ENCODE measurements at regions not wholly inside any gene's neighbourhood (a gene's known extent, or its start where the extent isn't known, plus 50 kb on each side); places are given as distances from the start of the nearest gene placed in this dataset.
"Not testable (repeated sequence)": the region's sequence is repeated elsewhere in the genome, so short reads cannot be mapped to it uniquely, and the experiment has no call there.

GRCh38 chr6:154923199-154923869 lies 71.8 kb upstream of the TIAM2 start:
- no peak for DNase-seq

GRCh38 chr6:154925130-154925529 lies 70.0 kb upstream of the TIAM2 start:
- DNase-seq, result no peak

DNA sequence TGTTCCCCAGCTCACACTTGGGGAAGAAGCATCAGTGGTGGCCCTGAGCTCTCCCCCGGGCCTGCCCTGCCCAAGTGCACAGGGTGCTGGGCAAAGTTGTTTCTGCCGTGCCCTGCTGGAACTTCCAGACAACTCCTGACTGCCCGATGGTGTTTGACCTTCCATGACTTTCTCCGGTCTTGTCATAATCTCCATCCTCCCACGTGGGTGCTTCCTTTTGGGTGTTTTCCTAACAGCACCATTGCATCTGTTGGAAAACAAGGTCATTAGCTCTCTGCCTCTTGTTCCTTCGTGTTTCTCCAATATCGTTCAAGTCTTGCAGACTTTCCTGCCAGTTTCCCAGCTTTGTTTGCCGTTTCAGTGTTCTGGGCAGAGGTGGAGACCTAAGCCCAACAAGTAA lies 68.7 kb upstream of the TIAM2 start:
- no peak for DNase-seq

DNA sequence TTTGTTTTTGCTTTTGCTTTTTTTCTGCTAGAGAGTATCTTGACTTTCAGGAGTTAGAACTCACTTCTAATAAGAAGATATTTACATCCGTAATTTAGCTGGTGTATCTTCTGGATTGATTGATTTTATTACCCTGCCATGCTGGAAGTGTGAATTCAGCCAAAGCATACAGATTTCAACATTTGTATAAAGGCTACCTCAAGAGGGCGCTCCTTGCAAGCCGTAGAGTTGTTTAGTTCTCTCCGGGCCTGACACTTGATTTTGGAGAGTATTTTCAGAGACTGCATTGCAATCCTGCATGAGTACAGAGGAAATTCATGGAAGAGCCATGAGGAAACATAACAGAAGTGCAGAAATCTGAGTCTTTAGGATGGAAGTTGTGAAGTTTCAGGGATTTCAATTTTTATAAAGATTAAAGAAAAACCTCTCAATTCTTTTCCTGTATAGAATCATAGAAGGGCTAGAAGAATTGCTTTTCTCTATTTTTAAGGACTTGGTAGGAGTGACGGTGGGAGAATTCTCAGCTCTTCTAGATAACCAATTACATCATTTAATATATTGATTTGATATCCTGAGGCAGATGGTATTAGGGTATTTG lies 66.7 kb upstream of the TIAM2 start:
- DNase-seq, result no peak

GRCh38 chr6:154930451-154930851 lies 64.7 kb upstream of the TIAM2 start:
- DNase-seq, result no peak

GRCh38 chr6:154931711-154932424 lies 63.2 kb upstream of the TIAM2 start:
- DNase-seq, result no peak

DNA sequence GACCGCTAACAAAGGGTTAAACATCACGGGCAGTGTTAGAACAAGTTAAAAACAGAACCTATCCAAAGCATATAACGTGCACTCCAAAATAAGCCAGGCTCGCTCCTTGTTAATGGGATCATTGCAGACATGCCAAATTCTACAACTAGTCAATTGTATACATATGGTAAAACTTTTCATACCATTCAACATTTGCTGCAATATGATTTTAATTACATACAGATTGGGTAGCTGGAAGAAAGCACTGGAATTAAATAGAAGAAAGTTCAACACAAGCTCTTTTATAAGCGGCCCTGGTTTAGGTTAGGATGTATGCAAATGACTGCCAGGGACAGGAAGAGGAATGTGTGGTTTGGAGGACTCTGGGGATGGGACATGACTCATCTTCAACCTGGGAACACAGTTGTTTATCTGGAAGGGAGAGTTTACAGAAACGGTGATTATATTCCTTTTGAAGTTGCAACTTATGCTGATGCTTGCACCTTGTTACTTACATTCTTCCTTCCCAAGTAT lies 62.5 kb upstream of the TIAM2 start:
- DNase-seq, result no peak

GRCh38 chr6:154933181-154933827 lies 61.8 kb upstream of the TIAM2 start:
- no peak for DNase-seq

DNA sequence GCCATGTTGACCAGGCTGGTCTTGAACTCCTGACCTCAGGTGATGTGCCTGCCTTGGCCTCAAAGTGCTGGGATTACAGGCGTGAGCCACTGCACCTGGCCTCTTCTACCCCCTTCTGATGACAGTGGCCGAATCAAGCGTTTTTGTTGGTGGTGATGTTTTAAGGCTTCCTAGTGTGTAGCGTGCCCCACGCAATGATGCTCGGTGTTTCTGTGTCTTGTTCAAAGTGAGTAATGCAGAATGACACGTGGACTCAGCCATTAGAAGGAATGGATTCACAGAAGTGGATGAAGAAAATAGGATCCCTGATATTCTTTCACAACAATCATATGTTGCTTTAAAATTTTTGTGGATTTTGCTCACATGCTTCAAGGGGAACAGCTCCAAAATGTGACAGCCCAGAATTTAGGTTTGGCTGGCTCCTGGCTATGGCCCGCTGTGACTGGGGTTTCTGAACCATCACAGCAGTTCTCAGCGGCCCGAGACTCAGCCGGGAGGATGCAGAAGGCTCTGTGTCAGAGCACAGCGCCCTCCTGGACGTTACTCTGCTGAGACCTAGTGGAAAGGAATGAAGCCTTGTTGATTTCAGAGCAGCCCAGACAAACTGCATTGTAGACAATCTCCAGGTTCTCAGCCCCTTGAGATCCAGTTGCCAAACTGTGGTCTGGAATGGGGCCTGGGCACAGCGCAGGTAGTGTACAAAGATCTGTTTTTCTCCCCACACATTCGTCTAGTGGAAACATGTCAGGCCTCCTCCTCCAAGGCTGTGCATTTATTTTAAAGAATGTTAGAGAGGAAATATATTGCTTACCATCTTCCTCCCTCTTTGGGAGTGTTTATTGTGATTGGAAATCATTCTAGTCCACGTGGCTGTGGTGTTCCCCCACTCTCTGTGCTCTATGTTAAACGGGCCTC lies 57.6 kb upstream of the TIAM2 start:
- no peak for DNase-seq

DNA sequence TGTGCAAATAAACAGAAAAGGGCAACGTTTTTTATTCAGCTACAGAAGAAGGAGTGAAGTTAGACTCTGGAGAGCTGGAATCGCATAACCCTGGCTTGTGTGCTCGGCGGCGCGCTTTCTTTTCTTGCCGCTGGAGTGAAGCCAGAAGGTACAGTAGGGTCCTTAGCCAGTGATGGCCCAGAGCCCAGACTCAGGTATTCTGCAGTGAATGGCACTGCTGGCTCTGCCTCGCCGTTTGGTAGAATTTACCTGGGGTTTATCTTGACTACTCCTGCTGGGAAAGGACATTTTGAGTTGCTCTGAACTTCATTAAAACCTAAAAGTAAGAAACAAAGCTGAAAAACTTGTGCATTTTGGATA lies 56.9 kb upstream of the TIAM2 start:
- no peak for DNase-seq

- DNase-seq, result not testable (repeated sequence)
Observed at GRCh38 chr6:154938727-154939285, 56.3 kb upstream of the TIAM2 start.

- no peak for DNase-seq
Observed at GRCh38 chr6:154942770-154943169, 52.3 kb upstream of the TIAM2 start.

DNA sequence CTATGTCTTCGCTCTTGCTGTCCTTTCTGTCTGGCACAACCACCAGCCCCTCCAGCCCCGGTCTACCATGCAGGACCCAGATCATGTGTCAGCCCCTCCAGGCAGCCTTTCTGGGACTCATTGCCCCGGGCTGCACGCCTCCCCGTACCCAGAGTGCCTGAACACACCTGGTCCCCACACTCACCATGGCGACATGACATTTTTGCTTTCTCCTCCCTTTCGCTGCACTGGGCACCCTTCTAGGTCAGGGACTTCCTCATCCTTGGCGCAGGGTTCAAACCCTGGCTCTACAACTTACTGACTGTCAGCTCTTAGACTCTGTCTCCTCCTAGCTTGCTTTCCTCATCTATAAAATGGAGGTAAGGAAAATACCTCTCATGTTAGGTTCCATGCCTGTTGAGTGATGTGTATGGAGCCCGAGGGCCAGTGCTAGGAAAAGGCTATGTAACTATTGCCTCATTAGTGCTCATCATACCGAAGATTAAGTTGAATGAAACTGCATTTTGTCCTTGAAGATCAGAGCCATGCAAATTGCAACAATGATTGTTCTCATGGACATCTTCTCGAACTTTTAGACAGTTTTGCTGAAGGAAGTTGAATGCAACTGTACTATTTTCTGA lies 49.7 kb upstream of the TIAM2 start:
- no peak for DNase-seq
